GM18907 (cell line): ENCODE measurements at regions not wholly inside any gene's neighbourhood (a gene's known extent, or its start where the extent isn't known, plus 50 kb on each side); places are given as distances from the start of the nearest gene placed in this dataset.
A peak's percentile ranks its signal among the peaks of the same experiment; 100 is the strongest.

ENCODE experiments used
- ATAC-seq: cut with Tn5 transposase; IDR thresholded peaks from one replicate; pipeline ENCODE4 v1.9.1; 2021; ENCODE audit warnings: mild to moderate bottlenecking, moderate library complexity; ENCODE audit not compliant: unreplicated experiment

DNA sequence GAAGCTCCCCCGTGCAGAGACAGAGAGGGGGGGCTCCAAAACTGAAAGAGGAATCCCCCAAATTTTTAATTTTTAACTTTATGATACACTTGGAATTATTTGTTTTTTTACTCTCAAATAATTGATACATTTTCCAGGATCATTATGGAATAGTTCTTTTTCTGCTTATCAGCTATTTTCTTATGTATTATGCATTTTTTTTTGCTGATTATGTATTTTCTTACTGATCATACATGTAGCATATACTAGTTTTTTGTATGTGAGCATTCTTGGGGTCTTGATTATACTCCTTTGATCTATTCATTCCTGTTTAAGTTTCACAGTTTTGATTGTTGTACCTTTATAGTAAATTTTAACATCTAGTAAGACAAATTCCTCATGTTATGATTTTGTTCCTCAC is 55.5 kb upstream of the LDHB start:
- ATAC-seq, result no peak

DNA sequence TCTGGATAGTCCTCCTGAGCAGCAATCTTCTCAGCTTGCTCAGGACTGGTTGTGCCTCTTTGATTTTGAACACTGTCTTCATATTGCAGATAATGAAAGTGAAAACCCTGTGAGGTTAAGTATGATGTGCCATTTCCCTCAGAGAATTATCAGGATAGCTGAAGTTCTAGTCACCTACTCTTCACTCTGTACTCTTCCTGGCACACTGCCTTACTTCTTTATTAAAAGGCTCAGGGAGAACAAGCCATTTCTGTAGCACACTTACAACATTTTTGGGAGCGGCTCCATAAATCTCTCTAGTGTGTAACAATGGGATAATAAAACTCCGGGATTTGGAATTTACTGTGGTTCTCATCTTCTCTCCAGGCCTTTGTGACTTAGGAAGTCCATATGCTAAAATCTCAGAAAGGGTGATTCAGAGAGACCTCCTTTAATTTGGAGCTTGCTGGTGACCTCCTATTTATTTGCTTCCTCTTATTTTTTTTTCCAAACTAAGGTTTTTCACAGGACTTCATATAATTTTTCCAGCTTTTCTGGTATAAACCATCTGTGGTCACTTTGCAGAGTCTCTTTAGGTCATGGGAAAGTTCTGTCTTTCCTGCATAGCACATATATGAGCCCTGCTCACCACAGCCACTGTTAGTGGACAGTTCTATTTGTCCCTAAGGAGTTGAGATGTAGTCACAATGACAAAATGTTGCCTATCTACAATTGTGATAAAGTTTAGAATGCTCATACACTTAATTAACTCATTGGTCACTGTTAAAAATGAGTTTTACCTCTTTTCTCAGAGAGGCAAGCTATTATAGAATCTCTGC is 53.5 kb upstream of the LDHB start:
- ATAC-seq, result peak; percentile 60
